ENCODE measurements at regions not wholly inside any gene's neighbourhood (a gene's known extent, or its start where the extent isn't known, plus 50 kb on each side); places are given as distances from the start of the nearest gene placed in this dataset.

DNA sequence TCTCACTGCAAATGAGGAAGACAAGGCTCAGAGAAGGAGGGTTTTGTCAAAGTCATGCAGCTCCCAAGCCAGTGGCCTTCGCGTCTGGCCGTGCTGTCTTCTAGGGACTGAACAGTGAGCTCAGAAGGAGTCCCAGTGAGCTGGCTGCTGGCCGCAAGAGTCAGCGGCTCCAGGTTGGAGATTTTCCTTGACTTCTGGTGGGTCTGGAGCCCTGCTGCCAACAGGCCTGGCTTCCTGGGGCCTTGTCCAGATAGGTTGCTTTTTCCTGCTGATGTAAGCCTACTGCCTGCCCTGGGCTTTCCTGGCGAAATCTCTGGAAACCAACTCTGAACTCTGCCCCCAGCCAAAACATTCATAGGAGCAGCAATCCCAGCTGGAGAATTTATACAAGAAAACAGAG, 272.7 kb upstream of the CADM1 start:
- no peak for DNase-seq
- H3K9me3 ChIP-seq, result no peaks in the 10 kb centered on the region
- peaks cover 0 to 18% of the 10 kb centered on the region in 2 experiments; a peak in 1 of 4 replicates for H3K4me1 ChIP-seq (ENCODE audit: control insufficient read depth in 1 of 2, insufficient read depth in 2 of 2, low read depth in 1 of 2, low read length in 1 of 2)
- WGBS (ENCODE audit: low lambda C conversion rate), result 62% methylated on average over 4 of the region's 6 CpGs
- H4K20me1 ChIP-seq (ENCODE audit: insufficient read depth), result no peaks in the 10 kb centered on the region
- H3K79me2 ChIP-seq (ENCODE audit: insufficient read depth), result no peaks in the 10 kb centered on the region
- H3F3A ChIP-seq (replicated peaks; ENCODE audit: insufficient read depth), result no peaks in the 10 kb centered on the region
- no peak overlapping the region for H3K4me3 ChIP-seq (ENCODE audit: low read depth in 2 of 2, low read length in 1 of 2)
- no peak for TF ChIP-seq JUND (IDR thresholded peaks at IDR 0.05)
- TF ChIP-seq TCF12 (IDR thresholded peaks at IDR 0.05), result no peak
- TF ChIP-seq GATA2 (CRISPR knock-in tag; IDR thresholded peaks at IDR 0.05), result no peak
- no peak for TF ChIP-seq EZH2phosphoT487 (IDR thresholded peaks at IDR 0.05; ENCODE audit: borderline replicate concordance, low read depth)
- TF ChIP-seq, protein P1, sequence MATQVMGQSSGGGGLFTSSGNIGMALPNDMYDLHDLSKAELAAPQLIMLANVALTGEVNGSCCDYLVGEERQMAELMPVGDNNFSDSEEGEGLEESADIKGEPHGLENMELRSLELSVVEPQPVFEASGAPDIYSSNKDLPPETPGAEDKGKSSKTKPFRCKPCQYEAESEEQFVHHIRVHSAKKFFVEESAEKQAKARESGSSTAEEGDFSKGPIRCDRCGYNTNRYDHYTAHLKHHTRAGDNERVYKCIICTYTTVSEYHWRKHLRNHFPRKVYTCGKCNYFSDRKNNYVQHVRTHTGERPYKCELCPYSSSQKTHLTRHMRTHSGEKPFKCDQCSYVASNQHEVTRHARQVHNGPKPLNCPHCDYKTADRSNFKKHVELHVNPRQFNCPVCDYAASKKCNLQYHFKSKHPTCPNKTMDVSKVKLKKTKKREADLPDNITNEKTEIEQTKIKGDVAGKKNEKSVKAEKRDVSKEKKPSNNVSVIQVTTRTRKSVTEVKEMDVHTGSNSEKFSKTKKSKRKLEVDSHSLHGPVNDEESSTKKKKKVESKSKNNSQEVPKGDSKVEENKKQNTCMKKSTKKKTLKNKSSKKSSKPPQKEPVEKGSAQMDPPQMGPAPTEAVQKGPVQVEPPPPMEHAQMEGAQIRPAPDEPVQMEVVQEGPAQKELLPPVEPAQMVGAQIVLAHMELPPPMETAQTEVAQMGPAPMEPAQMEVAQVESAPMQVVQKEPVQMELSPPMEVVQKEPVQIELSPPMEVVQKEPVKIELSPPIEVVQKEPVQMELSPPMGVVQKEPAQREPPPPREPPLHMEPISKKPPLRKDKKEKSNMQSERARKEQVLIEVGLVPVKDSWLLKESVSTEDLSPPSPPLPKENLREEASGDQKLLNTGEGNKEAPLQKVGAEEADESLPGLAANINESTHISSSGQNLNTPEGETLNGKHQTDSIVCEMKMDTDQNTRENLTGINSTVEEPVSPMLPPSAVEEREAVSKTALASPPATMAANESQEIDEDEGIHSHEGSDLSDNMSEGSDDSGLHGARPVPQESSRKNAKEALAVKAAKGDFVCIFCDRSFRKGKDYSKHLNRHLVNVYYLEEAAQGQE (IDR thresholded peaks at IDR 0.05; ENCODE audit: low read depth, low read length), result no peak
- TF ChIP-seq TEAD4 (IDR thresholded peaks at IDR 0.05; ENCODE audit: borderline replicate concordance, insufficient read depth), result no peak
- TF ChIP-seq RXRA (IDR thresholded peaks at IDR 0.05; ENCODE audit: borderline replicate concordance, low read depth), result no peak
- TF ChIP-seq, protein P2, sequence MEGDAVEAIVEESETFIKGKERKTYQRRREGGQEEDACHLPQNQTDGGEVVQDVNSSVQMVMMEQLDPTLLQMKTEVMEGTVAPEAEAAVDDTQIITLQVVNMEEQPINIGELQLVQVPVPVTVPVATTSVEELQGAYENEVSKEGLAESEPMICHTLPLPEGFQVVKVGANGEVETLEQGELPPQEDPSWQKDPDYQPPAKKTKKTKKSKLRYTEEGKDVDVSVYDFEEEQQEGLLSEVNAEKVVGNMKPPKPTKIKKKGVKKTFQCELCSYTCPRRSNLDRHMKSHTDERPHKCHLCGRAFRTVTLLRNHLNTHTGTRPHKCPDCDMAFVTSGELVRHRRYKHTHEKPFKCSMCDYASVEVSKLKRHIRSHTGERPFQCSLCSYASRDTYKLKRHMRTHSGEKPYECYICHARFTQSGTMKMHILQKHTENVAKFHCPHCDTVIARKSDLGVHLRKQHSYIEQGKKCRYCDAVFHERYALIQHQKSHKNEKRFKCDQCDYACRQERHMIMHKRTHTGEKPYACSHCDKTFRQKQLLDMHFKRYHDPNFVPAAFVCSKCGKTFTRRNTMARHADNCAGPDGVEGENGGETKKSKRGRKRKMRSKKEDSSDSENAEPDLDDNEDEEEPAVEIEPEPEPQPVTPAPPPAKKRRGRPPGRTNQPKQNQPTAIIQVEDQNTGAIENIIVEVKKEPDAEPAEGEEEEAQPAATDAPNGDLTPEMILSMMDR (IDR thresholded peaks at IDR 0.05), result no peak
- TF ChIP-seq POLR2AphosphoS5 (IDR thresholded peaks at IDR 0.05; ENCODE audit: low read depth, low read length), result no peak
- no peak for TF ChIP-seq SIN3A (IDR thresholded peaks at IDR 0.05; ENCODE audit: borderline replicate concordance, low read depth, low read length)
- H3K4me2 ChIP-seq, result no peak overlapping the region
- H3K36me3 ChIP-seq (replicated peaks in 1 of 2; ENCODE audit: control insufficient read depth in 1 of 2, insufficient read depth in 2 of 2, low read length in 1 of 2), result no peaks in the 10 kb centered on the region
- H3K9me2 ChIP-seq, result no peaks in the 10 kb centered on the region
- H3K27ac ChIP-seq (ENCODE audit: low read depth in 2 of 2, low read length in 1 of 2), result no peak overlapping the region
- no peak overlapping the region for H3K9ac ChIP-seq
- CTCF ChIA-PET, result interaction anchor here (1.2 to 1.3 kb wide), 2 partner anchors 8 to 9 kb away, joined by 3 to 4 read pairs; no protein-coding TSS in a partner anchor
- H3K27me3 ChIP-seq (ENCODE audit: insufficient read depth), result no peaks in the 10 kb centered on the region
- H2AFZ ChIP-seq (ENCODE audit: low read depth), result no peak overlapping the region
- POLR2A ChIA-PET, result no interaction called here

DNA sequence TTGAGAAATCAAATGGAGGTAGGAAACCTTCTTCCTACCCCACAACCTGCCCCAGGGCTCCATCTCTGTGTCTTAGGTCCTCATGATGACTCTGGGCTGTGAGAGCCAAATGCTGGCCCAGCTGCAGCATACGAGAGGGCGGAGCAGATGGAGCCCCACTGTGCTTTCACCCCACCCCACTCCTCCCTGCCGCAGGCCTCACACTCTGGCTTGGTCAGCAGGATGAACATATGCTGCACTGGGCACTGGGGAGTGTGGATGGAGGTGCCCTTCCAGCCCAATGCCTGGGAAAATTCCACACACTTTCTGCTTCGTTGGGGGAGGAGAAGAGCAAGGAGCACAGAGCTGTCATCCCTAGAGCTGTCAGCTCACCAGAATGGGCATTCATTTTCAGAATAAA, 271.6 kb upstream of the CADM1 start:
- WGBS (ENCODE audit: low lambda C conversion rate), result 20% methylated on average over 1 of the region's 4 CpGs
- TF ChIP-seq TEAD4 (IDR thresholded peaks at IDR 0.05; ENCODE audit: borderline replicate concordance, insufficient read depth), result no peak
- TF ChIP-seq NRF1 (IDR thresholded peaks at IDR 0.05; ENCODE audit: low read depth, low read length), result no peak
- no peak overlapping the region for H3K4me2 ChIP-seq
- H3K9ac ChIP-seq, result no peak overlapping the region
- DNase-seq, result no peak
- H3K36me3 ChIP-seq (replicated peaks in 1 of 2; ENCODE audit: control insufficient read depth in 1 of 2, insufficient read depth in 2 of 2, low read length in 1 of 2), result no peaks in the 10 kb centered on the region
- H4K20me1 ChIP-seq (ENCODE audit: insufficient read depth), result no peaks in the 10 kb centered on the region
- POLR2A ChIA-PET, result no interaction called here
- no peaks in the 10 kb centered on the region for H3K9me3 ChIP-seq
- CTCF ChIA-PET, result no interaction called here
- no peak overlapping the region for H3K27ac ChIP-seq (ENCODE audit: low read depth in 2 of 2, low read length in 1 of 2)
- H3K9me2 ChIP-seq, result no peaks in the 10 kb centered on the region
- H2AFZ ChIP-seq (ENCODE audit: low read depth), result no peak overlapping the region
- H3K27me3 ChIP-seq (ENCODE audit: insufficient read depth), result no peaks in the 10 kb centered on the region
- no peaks in the 10 kb centered on the region for H3K79me2 ChIP-seq (ENCODE audit: insufficient read depth)
- H3F3A ChIP-seq (replicated peaks; ENCODE audit: insufficient read depth), result no peaks in the 10 kb centered on the region
- peaks cover 0 to 13% of the 10 kb centered on the region in 2 experiments; a peak in 1 of 4 replicates for H3K4me1 ChIP-seq (ENCODE audit: control insufficient read depth in 1 of 2, insufficient read depth in 2 of 2, low read depth in 1 of 2, low read length in 1 of 2)
- H3K4me3 ChIP-seq (ENCODE audit: low read depth in 2 of 2, low read length in 1 of 2), result no peak overlapping the region

Data from SK-N-SH (cell line).